ENCODE measurements at regions not wholly inside any gene's neighbourhood (a gene's known extent, or its start where the extent isn't known, plus 50 kb on each side); places are given as distances from the start of the nearest gene placed in this dataset.
A peak's percentile ranks its signal among the peaks of the same experiment; 100 is the strongest.

DNA sequence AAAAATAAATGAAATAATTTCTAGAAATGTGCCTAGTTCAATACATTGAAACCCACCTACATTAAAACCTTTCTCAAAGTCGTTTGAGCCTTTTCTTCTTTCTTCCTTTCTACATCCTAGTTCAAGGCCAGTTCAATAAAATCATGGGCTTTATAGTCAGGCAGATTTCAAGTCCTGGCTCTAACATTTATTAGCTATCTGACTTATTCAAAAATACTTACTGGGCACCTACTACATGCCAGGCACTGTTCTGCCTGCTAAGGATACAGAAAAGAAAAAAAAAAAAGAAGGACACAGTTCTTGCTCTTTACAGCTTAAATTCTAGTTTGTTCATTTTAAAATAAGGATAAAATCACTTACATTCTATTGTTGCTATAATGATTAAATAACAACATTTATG is 134.2 kb upstream of the FGGY start:
- no peak overlapping the region for H3K27ac ChIP-seq (replicated peaks; ENCODE audit: low read length)

DNA sequence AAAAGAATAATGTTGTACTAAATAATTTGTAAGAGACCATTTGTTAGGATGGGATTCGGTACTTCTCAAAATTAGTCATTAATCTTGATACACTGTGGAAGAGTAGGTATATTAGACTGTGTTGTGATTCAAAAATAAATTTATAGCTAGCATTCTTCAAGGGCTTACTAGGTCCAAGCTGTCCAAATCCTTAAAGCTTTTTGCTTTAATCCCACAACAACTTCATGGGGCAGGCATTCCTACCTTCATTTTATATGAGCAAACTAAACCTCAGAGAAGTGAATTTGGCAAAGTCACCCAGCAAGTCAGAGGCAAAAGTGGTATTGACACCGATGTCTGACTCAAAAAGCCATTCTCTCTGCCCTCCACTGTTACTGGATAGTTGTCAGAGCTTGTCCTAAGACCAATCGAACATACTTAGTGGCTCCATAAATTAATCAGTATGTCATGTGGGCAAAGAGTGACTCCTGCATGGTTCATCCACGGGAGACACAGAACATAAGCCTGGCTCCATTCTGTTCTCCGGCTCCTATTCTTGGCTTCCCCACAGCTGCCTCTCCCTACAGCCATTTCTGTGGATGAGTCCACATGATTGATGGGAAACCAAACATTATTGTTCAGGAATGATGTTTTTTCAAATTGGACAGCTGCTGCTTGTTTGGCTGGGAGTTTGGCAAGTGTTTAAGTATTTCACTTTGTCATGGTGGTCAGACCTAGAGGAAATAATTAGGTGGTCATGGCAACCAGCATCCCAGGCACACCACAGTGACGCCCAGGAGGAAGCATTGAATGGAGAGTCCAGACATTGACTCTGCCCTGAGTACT is 133.4 kb upstream of the FGGY start:
- no peak overlapping the region for H3K27ac ChIP-seq (replicated peaks; ENCODE audit: low read length)
- no peak overlapping the region for H2BK15ac ChIP-seq (ENCODE audit: low read length)
- H4K8ac ChIP-seq (ENCODE audit: low read depth, low read length): no peak overlapping the region
- H3K23ac ChIP-seq (ENCODE audit: low read depth, low read length, poor library complexity): no peak overlapping the region
- peak overlapping the region; percentile 0 for H2AFZ ChIP-seq (ENCODE audit: low read length)
- peaks cover 0 to 2% of the 10 kb centered on the region in 2 donors for H3K4me1 ChIP-seq (ENCODE audit: control insufficient read depth in 2 of 2, insufficient read depth in 1 of 2, low read depth in 1 of 2, low read length in 2 of 2)
- no peaks in the 10 kb centered on the region for H3K79me1 ChIP-seq (ENCODE audit: low read depth, low read length)
- H2BK120ac ChIP-seq (ENCODE audit: low read depth, low read length): no peak overlapping the region
- H3K18ac ChIP-seq (ENCODE audit: low read length): no peak overlapping the region
- no peak overlapping the region for H3K4me3 ChIP-seq (ENCODE audit: low read length in 2 of 2)
- H3K4ac ChIP-seq (ENCODE audit: low read length): no peak overlapping the region
- H3K14ac ChIP-seq (ENCODE audit: low read length): no peak overlapping the region
- no peak overlapping the region for H3K9ac ChIP-seq (ENCODE audit: low read depth, low read length, poor library complexity)
- H3K4me2 ChIP-seq (ENCODE audit: insufficient read depth, low read length, poor library complexity, severe bottlenecking): no peak overlapping the region
- H3K36me3 ChIP-seq (replicated peaks in 1 of 2; ENCODE audit: control insufficient read depth in 2 of 2, insufficient read depth in 2 of 2, low read length in 2 of 2): no peaks in the 10 kb centered on the region
- no peak overlapping the region for H2BK12ac ChIP-seq (ENCODE audit: low read length)
- H2BK5ac ChIP-seq (ENCODE audit: low read length): no peak overlapping the region
- H3K27me3 ChIP-seq (ENCODE audit: control insufficient read depth in 3 of 3, insufficient read depth in 3 of 3, low read depth in 1 of 3, low read length in 3 of 3): no peaks in the 10 kb centered on the region
- WGBS, 2 donors (ENCODE audit: extremely low coverage in 2 of 2, insufficient read length in 2 of 2, insufficient replicate concordance in 1 of 2): no CpG with 5 or more reads among the region's 6 CpGs
- DNase-seq (ENCODE audit: low spot score): no peak
- no peak overlapping the region for H4K91ac ChIP-seq (ENCODE audit: low read depth, low read length, poor library complexity)
- H2AK5ac ChIP-seq (ENCODE audit: low read depth, low read length): no peak overlapping the region
- H3K9me3 ChIP-seq (replicated peaks in 1 of 2; ENCODE audit: control insufficient read depth in 2 of 2, insufficient read depth in 1 of 2, low read depth in 1 of 2, low read length in 2 of 2): peaks cover 0 to 4% of the 10 kb centered on the region in 2 donors

More for the DNA sequence above, 134.2 kb upstream of the FGGY start:
- Histone ChIP-seq H4K8ac (ENCODE audit: low read depth, low read length) (no peak overlapping the region), H3K4me2 (ENCODE audit: insufficient read depth, low read length, poor library complexity, severe bottlenecking) (no peak overlapping the region), H3K36me3 (replicated peaks in 1 of 2; ENCODE audit: control insufficient read depth in 2 of 2, insufficient read depth in 2 of 2, low read length in 2 of 2) (no peaks in the 10 kb centered on the region), H2AK5ac (ENCODE audit: low read depth, low read length) (no peak overlapping the region), H3K4me3 (ENCODE audit: low read length in 2 of 2) (no peak overlapping the region), H2BK5ac (ENCODE audit: low read length) (no peak overlapping the region), H2BK12ac (ENCODE audit: low read length) (no peak overlapping the region), H2BK15ac (ENCODE audit: low read length) (no peak overlapping the region), H3K4ac (ENCODE audit: low read length) (no peak overlapping the region), H4K91ac (ENCODE audit: low read depth, low read length, poor library complexity) (no peak overlapping the region), H3K9me3 (replicated peaks in 1 of 2; ENCODE audit: control insufficient read depth in 2 of 2, insufficient read depth in 1 of 2, low read depth in 1 of 2, low read length in 2 of 2) (peaks cover 0 to 11% of the 10 kb centered on the region in 2 donors), H2BK120ac (ENCODE audit: low read depth, low read length) (no peak overlapping the region), H3K14ac (ENCODE audit: low read length) (no peak overlapping the region), H3K27me3 (ENCODE audit: control insufficient read depth in 3 of 3, insufficient read depth in 3 of 3, low read depth in 1 of 3, low read length in 3 of 3) (no peaks in the 10 kb centered on the region), H3K79me1 (ENCODE audit: low read depth, low read length) (no peaks in the 10 kb centered on the region), H3K23ac (ENCODE audit: low read depth, low read length, poor library complexity) (no peak overlapping the region), H3K4me1 (ENCODE audit: control insufficient read depth in 2 of 2, insufficient read depth in 1 of 2, low read depth in 1 of 2, low read length in 2 of 2) (peaks cover 0 to 2% of the 10 kb centered on the region in 2 donors), H2AFZ (ENCODE audit: low read length) (no peak overlapping the region), H3K18ac (ENCODE audit: low read length) (no peak overlapping the region), H3K9ac (ENCODE audit: low read depth, low read length, poor library complexity) (no peak overlapping the region)
- no CpG with 5 or more reads among the region's 1 CpG for WGBS, 2 donors (ENCODE audit: extremely low coverage in 2 of 2, insufficient read length in 2 of 2, insufficient replicate concordance in 1 of 2)
- DNase-seq (ENCODE audit: low spot score): no peak

DNA sequence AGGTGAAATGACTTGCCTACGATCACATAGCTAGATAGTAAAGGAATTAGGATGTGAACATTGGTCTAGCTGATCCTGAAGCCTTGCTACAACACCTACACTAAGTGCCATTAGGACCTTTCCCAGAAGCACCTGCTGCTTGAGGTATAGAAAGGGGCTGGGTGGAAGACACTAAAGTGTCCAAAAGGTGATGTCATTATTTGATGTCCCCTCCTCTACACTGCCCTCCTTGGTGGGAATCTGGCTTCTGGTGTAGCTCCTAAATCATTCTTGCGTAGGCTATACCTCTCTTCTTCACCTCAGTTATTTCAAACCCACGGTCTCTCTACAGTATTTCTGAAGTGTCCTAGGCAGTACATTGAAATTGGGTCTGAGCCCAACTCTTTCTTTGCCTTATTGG is 132.5 kb upstream of the FGGY start:
- no peaks in the 10 kb centered on the region for H3K79me1 ChIP-seq (ENCODE audit: low read depth, low read length)
- no peak overlapping the region for H2AK5ac ChIP-seq (ENCODE audit: low read depth, low read length)
- no peak overlapping the region for H3K27ac ChIP-seq (replicated peaks; ENCODE audit: low read length)
- no peaks in the 10 kb centered on the region for H3K36me3 ChIP-seq (replicated peaks in 1 of 2; ENCODE audit: control insufficient read depth in 2 of 2, insufficient read depth in 2 of 2, low read length in 2 of 2)
- no peak overlapping the region for H3K4me2 ChIP-seq (ENCODE audit: insufficient read depth, low read length, poor library complexity, severe bottlenecking)
- WGBS, 2 donors (ENCODE audit: extremely low coverage in 2 of 2, insufficient read length in 2 of 2, insufficient replicate concordance in 1 of 2): no CpG with 5 or more reads among the region's 3 CpGs
- no peaks in the 10 kb centered on the region for H3K9me3 ChIP-seq (replicated peaks in 1 of 2; ENCODE audit: control insufficient read depth in 2 of 2, insufficient read depth in 1 of 2, low read depth in 1 of 2, low read length in 2 of 2)
- no peak overlapping the region for H3K23ac ChIP-seq (ENCODE audit: low read depth, low read length, poor library complexity)
- no peak overlapping the region for H3K4ac ChIP-seq (ENCODE audit: low read length)
- no peak overlapping the region for H2BK120ac ChIP-seq (ENCODE audit: low read depth, low read length)
- H2BK5ac ChIP-seq (ENCODE audit: low read length): no peak overlapping the region
- H2AFZ ChIP-seq (ENCODE audit: low read length): no peak overlapping the region
- H2BK12ac ChIP-seq (ENCODE audit: low read length): no peak overlapping the region
- H4K91ac ChIP-seq (ENCODE audit: low read depth, low read length, poor library complexity): no peak overlapping the region
- no peak overlapping the region for H3K4me3 ChIP-seq (ENCODE audit: low read length in 2 of 2)
- DNase-seq (ENCODE audit: low spot score): no peak
- H3K4me1 ChIP-seq (ENCODE audit: control insufficient read depth in 2 of 2, insufficient read depth in 1 of 2, low read depth in 1 of 2, low read length in 2 of 2): peaks cover 0 to 2% of the 10 kb centered on the region in 2 donors
- no peaks in the 10 kb centered on the region for H3K27me3 ChIP-seq (ENCODE audit: control insufficient read depth in 3 of 3, insufficient read depth in 3 of 3, low read depth in 1 of 3, low read length in 3 of 3)
- no peak overlapping the region for H2BK15ac ChIP-seq (ENCODE audit: low read length)
- no peak overlapping the region for H4K8ac ChIP-seq (ENCODE audit: low read depth, low read length)
- H3K9ac ChIP-seq (ENCODE audit: low read depth, low read length, poor library complexity): no peak overlapping the region
- no peak overlapping the region for H3K18ac ChIP-seq (ENCODE audit: low read length)
- no peak overlapping the region for H3K14ac ChIP-seq (ENCODE audit: low read length)

DNA sequence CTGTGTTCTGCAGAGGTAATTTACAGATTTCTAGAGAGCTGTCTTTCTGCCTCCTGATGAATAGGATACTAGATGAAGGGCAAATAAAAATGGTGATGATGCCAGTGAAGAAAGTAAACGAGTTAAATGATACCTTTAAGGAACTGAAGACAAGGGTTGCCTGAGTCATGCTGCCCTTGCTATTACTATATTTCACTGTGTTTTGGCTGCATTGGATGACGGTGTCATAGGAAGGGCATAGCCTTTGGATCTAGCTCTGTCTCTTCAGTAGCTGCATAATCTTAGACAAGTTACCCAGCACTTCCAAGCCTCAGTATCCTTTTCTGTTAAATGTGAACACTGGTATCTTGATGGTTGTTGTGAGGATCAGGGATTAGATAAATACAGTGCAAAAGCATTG is 131.5 kb upstream of the FGGY start:
- Histone ChIP-seq H4K8ac (ENCODE audit: low read depth, low read length) (no peak overlapping the region), H2AK5ac (ENCODE audit: low read depth, low read length) (no peak overlapping the region), H3K79me1 (ENCODE audit: low read depth, low read length) (no peaks in the 10 kb centered on the region), H3K18ac (ENCODE audit: low read length) (no peak overlapping the region), H3K27ac (replicated peaks; ENCODE audit: low read length) (no peak overlapping the region), H4K91ac (ENCODE audit: low read depth, low read length, poor library complexity) (no peak overlapping the region), H3K4me3 (ENCODE audit: low read length in 2 of 2) (no peak overlapping the region), H3K14ac (ENCODE audit: low read length) (no peak overlapping the region), H2BK12ac (ENCODE audit: low read length) (no peak overlapping the region), H3K36me3 (replicated peaks in 1 of 2; ENCODE audit: control insufficient read depth in 2 of 2, insufficient read depth in 2 of 2, low read length in 2 of 2) (no peaks in the 10 kb centered on the region), H2BK15ac (ENCODE audit: low read length) (no peak overlapping the region), H3K4me2 (ENCODE audit: insufficient read depth, low read length, poor library complexity, severe bottlenecking) (no peak overlapping the region), H2BK120ac (ENCODE audit: low read depth, low read length) (no peak overlapping the region), H3K4me1 (ENCODE audit: control insufficient read depth in 2 of 2, insufficient read depth in 1 of 2, low read depth in 1 of 2, low read length in 2 of 2) (peaks cover 0 to 2% of the 10 kb centered on the region in 2 donors), H3K27me3 (ENCODE audit: control insufficient read depth in 3 of 3, insufficient read depth in 3 of 3, low read depth in 1 of 3, low read length in 3 of 3) (no peaks in the 10 kb centered on the region), H2BK5ac (ENCODE audit: low read length) (no peak overlapping the region), H3K4ac (ENCODE audit: low read length) (no peak overlapping the region), H3K9ac (ENCODE audit: low read depth, low read length, poor library complexity) (no peak overlapping the region), H3K23ac (ENCODE audit: low read depth, low read length, poor library complexity) (no peak overlapping the region), H2AFZ (ENCODE audit: low read length) (no peak overlapping the region), H3K9me3 (replicated peaks in 1 of 2; ENCODE audit: control insufficient read depth in 2 of 2, insufficient read depth in 1 of 2, low read depth in 1 of 2, low read length in 2 of 2) (no peaks in the 10 kb centered on the region)
- DNase-seq (ENCODE audit: low spot score): no peak
- WGBS, 2 donors (ENCODE audit: extremely low coverage in 2 of 2, insufficient read length in 2 of 2, insufficient replicate concordance in 1 of 2): no CpG with 5 or more reads among the region's 2 CpGs
